ENCODE measurements at regions not wholly inside any gene's neighbourhood (a gene's known extent, or its start where the extent isn't known, plus 50 kb on each side); places are given as distances from the start of the nearest gene placed in this dataset.

GRCh38 chr1:104132382-104132973, 382.8 kb downstream of the AMY1C start:
- peak; percentile 55 for TF ChIP-seq CTCF (IDR thresholded peaks at IDR 0.05; ENCODE audit: low read depth, low read length)
- no peak for TF ChIP-seq EZH2phosphoT487 (IDR thresholded peaks at IDR 0.05; ENCODE audit: low read depth)

Measured in OCI-LY3 (cell line).